Neural progenitor cell (in vitro differentiated cells): ENCODE measurements at regions not wholly inside any gene's neighbourhood (a gene's known extent, or its start where the extent isn't known, plus 50 kb on each side); places are given as distances from the start of the nearest gene placed in this dataset.

Source experiments
- DNase-seq: peaks from one replicate; pipeline ENCODE4 v3.0.0-alpha.2; 2016; ENCODE audit warnings: low spot score
- H2AFZ ChIP-seq: fragments of 200-600 bp; sonication (generic); replicated peaks from 2 replicates; pipeline ENCODE4 v1.6.1; 2016; ENCODE audit warnings: antibody characterized with exemption
- H3F3A ChIP-seq: fragments of 200-600 bp; sonication (generic); 2 replicates; pipeline ENCODE4 v1.6.1; 2016; ENCODE audit warnings: antibody characterized with exemption, low read depth
- H3K27ac ChIP-seq: fragments of 200-600 bp; sonication (generic); 2 replicates; pipeline ENCODE4 v1.5.1; 2016; ENCODE audit warnings: mild to moderate bottlenecking
- H3K27me3 ChIP-seq: fragments of 200-600 bp; sonication (generic); 2 replicates; pipeline ENCODE4 v1.6.1; 2016; ENCODE audit warnings: mild to moderate bottlenecking, moderate library complexity
- H3K36me3 ChIP-seq: fragments of 200-600 bp; sonication (generic); 2 replicates; pipeline ENCODE4 v1.5.1; 2016
- H3K4me1 ChIP-seq: fragments of 200-600 bp; sonication (generic); 2 replicates; pipeline ENCODE4 v1.6.1; 2016; ENCODE audit warnings: mixed run types
- H3K4me2 ChIP-seq: fragments of 200-600 bp; sonication (generic); 2 replicates; pipeline ENCODE4 v1.6.1; 2016
- H3K4me3 ChIP-seq: fragments of 200-600 bp; sonication (generic); 2 replicates; pipeline ENCODE4 v1.5.1; 2016
- H3K79me2 ChIP-seq: fragments of 200-600 bp; sonication (generic); 2 replicates; pipeline ENCODE4 v1.6.1; 2016; ENCODE audit warnings: low read depth
- H3K9ac ChIP-seq: fragments of 200-600 bp; sonication (generic); 2 replicates; pipeline ENCODE4 v1.6.1; 2016
- H3K9me3 ChIP-seq: fragments of 200-600 bp; sonication (generic); 2 replicates; pipeline ENCODE4 v1.5.1; 2016; ENCODE audit warnings: low read depth
- H4K20me1 ChIP-seq: fragments of 200-600 bp; sonication (generic); 2 replicates; pipeline ENCODE4 v1.6.1; 2016; ENCODE audit warnings: low read depth
- H3K27ac Mint-ChIP-seq: 3 replicates; pipeline ENCODE4 v1.8.0; 2021; ENCODE audit warnings: mixed read lengths
- H3K27me3 Mint-ChIP-seq: 2 replicates; pipeline ENCODE4 v1.8.0; 2022; ENCODE audit warnings: low read depth, mild to moderate bottlenecking, inconsistent platforms, moderate library complexity, mixed read lengths; ENCODE audit not compliant: insufficient read depth
- H3K36me3 Mint-ChIP-seq: 3 replicates; pipeline ENCODE4 v1.8.0; 2021; ENCODE audit warnings: mixed read lengths
- H3K4me1 Mint-ChIP-seq: 3 replicates; pipeline ENCODE4 v1.8.0; 2021; ENCODE audit warnings: mixed read lengths
- H3K4me3 Mint-ChIP-seq: 3 replicates; pipeline ENCODE4 v1.8.0; 2021; ENCODE audit warnings: mild to moderate bottlenecking, moderate library complexity, mixed read lengths
- H3K9me3 Mint-ChIP-seq: 3 replicates; pipeline ENCODE4 v1.8.0; 2020; ENCODE audit warnings: mixed read lengths
- EZH2 ChIP-seq: fragments of 200-600 bp; sonication (generic); IDR thresholded peaks from 2 replicates; pipeline ENCODE4 v1.6.1; 2017; ENCODE audit warnings: antibody characterized with exemption, mild to moderate bottlenecking, moderate library complexity
- EZH2phosphoT487 ChIP-seq: fragments of 200-600 bp; sonication (generic); IDR thresholded peaks from 2 replicates; pipeline ENCODE4 v1.6.1; 2017; ENCODE audit warnings: antibody characterized with exemption
- TF ChIP-seq, protein P1 (sequence below): fragments of 200-600 bp; sonication (generic); IDR thresholded peaks from 2 replicates; pipeline ENCODE4 v1.5.1; 2017; ENCODE audit warnings: antibody characterized with exemption, mild to moderate bottlenecking

DNA sequence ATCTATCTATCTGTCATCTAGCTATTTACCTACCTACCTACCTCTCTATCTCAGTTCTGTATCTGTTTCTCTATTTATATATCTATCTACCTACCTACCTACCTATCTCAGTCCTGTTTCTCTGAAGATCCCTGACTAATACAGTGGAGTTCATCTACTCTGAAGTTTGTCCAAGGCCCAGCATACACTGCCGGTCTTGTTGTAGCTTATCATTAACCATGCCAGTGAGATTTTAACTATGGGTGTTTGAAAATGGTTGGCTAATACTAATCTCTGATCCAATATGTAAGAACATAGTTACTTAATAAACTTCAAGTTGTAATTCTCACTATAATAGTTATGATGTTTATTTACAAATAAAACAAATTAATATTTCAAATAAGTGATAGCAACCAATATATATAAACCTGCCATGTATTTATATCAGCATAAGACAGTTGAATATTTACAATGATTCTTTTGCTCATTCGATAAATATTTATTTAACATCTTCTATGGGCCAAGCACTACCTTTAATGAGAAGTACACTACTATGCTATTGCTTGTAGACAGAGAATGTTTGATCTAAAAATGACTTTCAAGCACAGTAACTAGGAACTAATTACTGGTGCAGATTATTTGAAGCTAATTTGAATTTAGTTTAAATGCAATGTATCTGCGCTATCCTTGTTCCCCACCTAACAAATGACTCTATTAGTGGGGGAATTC is 242.1 kb downstream of the KLF5 start:
- Histone ChIP-seq H3K4me3 (no peak overlapping the region), H4K20me1 (no peaks in the 10 kb centered on the region), H2AFZ (no peak overlapping the region), H3K4me1 (no peaks in the 10 kb centered on the region), H3K9me3 (no peaks in the 10 kb centered on the region), H3K27ac (no peak overlapping the region), H3K4me2 (no peak overlapping the region), H3K9ac (no peak overlapping the region), H3F3A (no peaks in the 10 kb centered on the region), H3K36me3 (no peaks in the 10 kb centered on the region), H3K79me2 (no peaks in the 10 kb centered on the region), H3K27me3 (no peaks in the 10 kb centered on the region)
- Mint-ChIP-seq H3K36me3 (no peaks in the 10 kb centered on the region), H3K9me3 (no peaks in the 10 kb centered on the region), H3K4me1 (no peaks in the 10 kb centered on the region), H3K27me3 (peaks cover 2% of the 10 kb centered on the region), H3K4me3 (no peak overlapping the region), H3K27ac (no peak overlapping the region)
- no peak for DNase-seq
- TF ChIP-seq, protein P1, sequence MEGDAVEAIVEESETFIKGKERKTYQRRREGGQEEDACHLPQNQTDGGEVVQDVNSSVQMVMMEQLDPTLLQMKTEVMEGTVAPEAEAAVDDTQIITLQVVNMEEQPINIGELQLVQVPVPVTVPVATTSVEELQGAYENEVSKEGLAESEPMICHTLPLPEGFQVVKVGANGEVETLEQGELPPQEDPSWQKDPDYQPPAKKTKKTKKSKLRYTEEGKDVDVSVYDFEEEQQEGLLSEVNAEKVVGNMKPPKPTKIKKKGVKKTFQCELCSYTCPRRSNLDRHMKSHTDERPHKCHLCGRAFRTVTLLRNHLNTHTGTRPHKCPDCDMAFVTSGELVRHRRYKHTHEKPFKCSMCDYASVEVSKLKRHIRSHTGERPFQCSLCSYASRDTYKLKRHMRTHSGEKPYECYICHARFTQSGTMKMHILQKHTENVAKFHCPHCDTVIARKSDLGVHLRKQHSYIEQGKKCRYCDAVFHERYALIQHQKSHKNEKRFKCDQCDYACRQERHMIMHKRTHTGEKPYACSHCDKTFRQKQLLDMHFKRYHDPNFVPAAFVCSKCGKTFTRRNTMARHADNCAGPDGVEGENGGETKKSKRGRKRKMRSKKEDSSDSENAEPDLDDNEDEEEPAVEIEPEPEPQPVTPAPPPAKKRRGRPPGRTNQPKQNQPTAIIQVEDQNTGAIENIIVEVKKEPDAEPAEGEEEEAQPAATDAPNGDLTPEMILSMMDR = no peak
- TF ChIP-seq EZH2phosphoT487 = no peak
- no peak for TF ChIP-seq EZH2

DNA sequence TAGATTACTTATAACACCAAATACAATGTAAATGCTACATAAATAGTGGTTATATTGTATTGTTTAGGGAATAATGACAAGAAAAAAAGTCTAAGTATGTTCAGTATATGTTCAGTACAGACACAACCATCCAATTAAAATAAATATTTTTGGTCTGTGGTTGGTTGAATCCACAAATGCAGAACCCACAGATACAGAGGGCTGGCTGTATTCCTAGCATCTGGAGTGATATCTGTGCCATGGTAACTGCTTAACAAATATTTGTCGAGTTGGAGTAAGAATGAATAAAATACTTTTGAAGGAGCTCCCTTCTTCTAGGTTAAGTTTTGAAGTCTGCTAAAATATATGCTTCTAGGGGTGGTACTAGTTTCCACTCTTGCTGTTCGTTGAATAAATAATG is 241.0 kb downstream of the KLF5 start:
- Histone ChIP-seq H3K36me3 (no peaks in the 10 kb centered on the region), H3K79me2 (no peaks in the 10 kb centered on the region), H2AFZ (no peak overlapping the region), H3K4me2 (no peak overlapping the region), H3K4me1 (no peaks in the 10 kb centered on the region), H3F3A (no peaks in the 10 kb centered on the region), H4K20me1 (no peaks in the 10 kb centered on the region), H3K9ac (no peak overlapping the region), H3K4me3 (no peak overlapping the region), H3K9me3 (no peaks in the 10 kb centered on the region), H3K27me3 (no peaks in the 10 kb centered on the region), H3K27ac (no peak overlapping the region)
- no peaks in the 10 kb centered on the region for H3K36me3 Mint-ChIP-seq
- no peak overlapping the region for H3K4me3 Mint-ChIP-seq
- H3K4me1 Mint-ChIP-seq = no peaks in the 10 kb centered on the region
- H3K27ac Mint-ChIP-seq = no peak overlapping the region
- TF ChIP-seq EZH2phosphoT487 (no peak), EZH2 (no peak)
- TF ChIP-seq, protein P1 = no peak
- no peaks in the 10 kb centered on the region for H3K9me3 Mint-ChIP-seq
- no peak for DNase-seq
- peaks cover 2% of the 10 kb centered on the region for H3K27me3 Mint-ChIP-seq

DNA sequence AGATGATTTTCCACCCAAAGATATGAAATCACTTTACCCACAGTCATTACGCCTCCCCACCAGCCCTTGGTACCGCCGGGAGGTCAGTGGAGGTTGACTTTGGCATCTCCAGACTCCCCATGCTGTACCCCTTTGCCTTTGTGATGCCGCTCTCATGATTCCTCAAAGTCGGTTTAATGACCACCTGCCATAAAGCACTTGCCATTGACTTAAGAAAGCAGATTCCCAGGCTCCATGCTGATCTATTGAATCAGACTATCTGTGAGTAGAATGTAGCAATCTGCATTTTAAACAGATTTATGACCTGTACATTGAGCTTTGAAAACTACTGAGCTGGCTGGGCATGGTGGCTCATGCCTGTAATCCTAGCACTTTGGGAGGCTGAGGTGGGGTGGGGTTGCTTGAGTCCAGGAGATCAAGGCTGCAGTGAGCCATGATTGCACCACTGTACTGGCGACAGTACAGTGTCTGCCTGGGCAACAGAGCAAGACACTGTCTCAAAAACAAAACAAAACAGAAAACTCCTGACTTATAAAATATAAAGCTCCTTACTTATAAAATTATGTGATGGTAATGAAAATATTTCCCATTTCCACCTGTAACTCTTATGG is 235.2 kb downstream of the KLF5 start:
- no peaks in the 10 kb centered on the region for H3K36me3 ChIP-seq
- no peak for DNase-seq
- H3K4me3 ChIP-seq = no peak overlapping the region
- peaks cover 2% of the 10 kb centered on the region for H3K27me3 Mint-ChIP-seq
- no peak overlapping the region for H3K4me2 ChIP-seq
- no peak for TF ChIP-seq EZH2phosphoT487
- TF ChIP-seq, protein P1 = no peak
- no peak for TF ChIP-seq EZH2
- no peaks in the 10 kb centered on the region for H4K20me1 ChIP-seq
- no peaks in the 10 kb centered on the region for H3F3A ChIP-seq
- H3K27ac Mint-ChIP-seq = no peak overlapping the region
- no peaks in the 10 kb centered on the region for H3K4me1 ChIP-seq
- no peak overlapping the region for H2AFZ ChIP-seq
- H3K9me3 Mint-ChIP-seq = no peaks in the 10 kb centered on the region
- H3K27me3 ChIP-seq = no peaks in the 10 kb centered on the region
- H3K9ac ChIP-seq = no peak overlapping the region
- H3K79me2 ChIP-seq = no peaks in the 10 kb centered on the region
- H3K9me3 ChIP-seq = no peaks in the 10 kb centered on the region
- H3K27ac ChIP-seq = no peak overlapping the region
- H3K36me3 Mint-ChIP-seq = no peaks in the 10 kb centered on the region
- H3K4me3 Mint-ChIP-seq = no peak overlapping the region
- H3K4me1 Mint-ChIP-seq = peaks cover 3% of the 10 kb centered on the region
